Adrenal gland (tissue), 5 donors: ENCODE measurements at regions not wholly inside any gene's neighbourhood (a gene's known extent, or its start where the extent isn't known, plus 50 kb on each side); places are given as distances from the start of the nearest gene placed in this dataset.

ENCODE experiments used
- CTCF ChIP-seq, 6 experiments: fragments of 450-650 bp in 4 of 6; fragments of 200-600 bp in 2 of 6; sonication (generic) in 1 of 6; IDR thresholded peaks; 1 replicate in 5 of 6; 2 replicates in 1 of 6; pipeline versions ENCODE4 v1.5.1 to v1.8.0; 2016 to 2021; ENCODE audit warnings: antibody characterized with exemption in 6 of 6, mild to moderate bottlenecking in 2 of 6, moderate library complexity in 1 of 6
- POLR2A ChIP-seq, 2 donors: fragments of 450-650 bp; IDR thresholded peaks; one replicate each; pipeline ENCODE4 v1.6.1; 2017; ENCODE audit warnings: antibody characterized with exemption in 2 of 2, mild to moderate bottlenecking in 2 of 2, moderate library complexity in 1 of 2
- donor health status: DM: no; HTN: no; CAD: no.

GRCh38 chr3:113055201-113055600, 64.4 kb downstream of the GTPBP8 start:
- TF ChIP-seq CTCF (IDR thresholded peaks at IDR 0.05) (no peak), POLR2A (IDR thresholded peaks at IDR 0.05) (no peak)
